GM19463 (cell line): ENCODE measurements at regions not wholly inside any gene's neighbourhood (a gene's known extent, or its start where the extent isn't known, plus 50 kb on each side); places are given as distances from the start of the nearest gene placed in this dataset.

Experiments used
- ATAC-seq: cut with Tn5 transposase; IDR thresholded peaks from one replicate; pipeline ENCODE4 v1.9.1; 2021; ENCODE audit warnings: mild to moderate bottlenecking, moderate library complexity; ENCODE audit not compliant: unreplicated experiment

DNA sequence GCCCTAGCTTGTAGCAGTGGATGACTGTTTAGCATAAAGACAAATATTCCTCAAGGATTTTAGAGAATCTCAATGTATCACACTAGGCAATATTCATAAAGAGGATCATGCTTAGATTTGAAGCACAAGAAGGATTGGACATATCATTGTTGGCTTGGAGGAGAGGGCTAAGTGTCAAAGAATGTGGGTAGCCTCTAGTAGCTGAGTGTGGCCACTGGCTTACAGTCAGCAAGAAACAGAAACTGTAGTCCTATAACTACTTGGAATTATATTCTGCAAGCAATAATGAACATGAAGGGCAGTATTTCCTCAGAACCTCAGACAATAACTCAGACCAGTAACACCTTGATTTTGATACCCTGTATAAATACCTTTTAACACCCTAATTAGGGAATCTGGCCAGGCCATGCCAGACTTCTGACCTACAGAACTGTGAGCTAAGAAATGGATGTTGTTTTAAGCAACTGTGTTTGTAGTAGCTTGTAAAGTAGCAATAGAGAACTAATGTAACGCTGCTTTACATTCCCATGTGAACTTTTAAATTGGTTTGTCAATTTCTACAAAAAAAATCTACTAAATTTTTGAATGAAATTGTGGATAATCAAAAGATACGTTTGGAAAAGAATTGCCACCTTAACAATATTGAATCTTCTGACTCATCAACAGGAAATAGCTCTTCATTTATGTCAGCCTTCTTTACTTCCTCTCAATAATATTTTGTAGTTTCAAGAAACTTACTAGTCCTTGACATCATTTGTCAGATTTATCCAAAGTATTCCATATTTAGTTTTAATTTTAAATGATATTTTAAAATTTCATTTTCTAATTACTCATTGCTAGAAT is 65.2 kb upstream of the RSPO3 start:
- ATAC-seq: no peak

GRCh38 chr6:127053875-127054235 is 64.6 kb upstream of the RSPO3 start:
- ATAC-seq: no peak

DNA sequence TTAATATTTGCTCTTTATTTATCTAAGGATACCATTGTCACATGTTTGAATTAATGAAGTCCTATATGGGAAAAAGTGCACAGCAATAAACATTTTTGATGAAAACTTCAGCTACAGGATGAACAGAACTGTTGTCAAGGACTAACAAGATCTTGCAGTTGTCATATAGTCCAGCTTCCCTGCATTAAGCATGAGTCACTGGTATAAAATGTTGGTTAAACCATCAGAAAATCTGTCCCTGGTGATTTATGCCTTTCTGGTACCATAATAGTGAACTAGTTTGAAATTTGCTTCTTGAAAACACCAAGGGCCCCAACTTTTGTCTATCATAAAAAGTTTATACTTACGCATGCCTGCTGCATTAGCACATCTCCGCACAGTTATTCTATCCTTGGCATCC is 60.4 kb upstream of the RSPO3 start:
- no peak for ATAC-seq

DNA sequence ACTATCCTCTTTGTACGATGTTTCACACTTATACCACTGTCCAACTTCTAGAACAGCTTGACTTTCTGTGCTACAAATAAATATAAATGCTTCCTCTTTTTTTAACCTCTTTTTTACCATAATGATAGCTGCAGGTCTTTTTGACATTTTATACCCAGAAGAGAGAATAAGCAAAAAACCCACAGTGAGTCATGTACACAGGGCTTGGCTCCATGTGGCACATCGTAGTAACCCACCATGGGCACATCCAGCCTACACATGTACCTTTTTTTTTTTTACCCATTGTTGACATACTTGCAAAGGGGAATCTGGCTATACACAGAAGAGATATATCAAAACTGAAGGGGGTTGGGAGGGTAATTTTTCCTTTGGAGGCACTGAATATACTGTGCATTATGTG is 59.5 kb upstream of the RSPO3 start:
- ATAC-seq: no peak
